ENCODE measurements at regions not wholly inside any gene's neighbourhood (a gene's known extent, or its start where the extent isn't known, plus 50 kb on each side); places are given as distances from the start of the nearest gene placed in this dataset.

DNA sequence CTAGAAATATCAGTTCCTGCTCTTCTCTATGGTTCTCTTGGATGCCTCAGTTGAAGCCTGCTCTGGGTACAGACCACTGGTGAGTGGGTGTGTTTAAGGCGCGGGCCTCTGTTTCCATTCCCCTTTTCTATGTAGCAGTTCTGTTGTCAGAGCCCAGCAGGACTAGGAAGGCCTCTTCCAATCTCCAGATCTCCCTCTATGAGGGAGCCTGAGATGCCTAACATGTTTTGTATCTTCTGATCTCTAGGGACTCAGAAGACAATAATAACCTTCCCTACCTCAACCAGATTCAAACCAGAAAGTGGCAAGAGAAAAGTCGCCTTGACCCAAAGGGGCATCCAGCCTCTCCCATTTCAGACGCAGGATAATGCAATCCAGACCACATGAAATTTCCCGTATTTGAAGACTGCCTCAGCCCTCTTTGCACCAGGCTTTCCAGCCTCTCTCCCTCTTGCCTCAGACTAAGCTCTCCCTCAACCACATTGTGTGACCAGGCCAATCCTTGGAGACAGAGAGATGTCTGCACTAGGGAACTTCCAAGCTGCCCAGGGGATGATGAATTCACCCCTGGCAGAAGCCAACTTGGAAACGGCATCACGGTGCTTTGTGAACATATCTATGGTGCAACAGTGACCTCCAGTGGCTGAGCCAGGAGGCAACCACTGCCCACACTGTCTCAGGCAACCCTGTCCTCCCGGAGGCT, 150.1 kb upstream of the UBASH3B start:
- TF ChIP-seq, protein P1, sequence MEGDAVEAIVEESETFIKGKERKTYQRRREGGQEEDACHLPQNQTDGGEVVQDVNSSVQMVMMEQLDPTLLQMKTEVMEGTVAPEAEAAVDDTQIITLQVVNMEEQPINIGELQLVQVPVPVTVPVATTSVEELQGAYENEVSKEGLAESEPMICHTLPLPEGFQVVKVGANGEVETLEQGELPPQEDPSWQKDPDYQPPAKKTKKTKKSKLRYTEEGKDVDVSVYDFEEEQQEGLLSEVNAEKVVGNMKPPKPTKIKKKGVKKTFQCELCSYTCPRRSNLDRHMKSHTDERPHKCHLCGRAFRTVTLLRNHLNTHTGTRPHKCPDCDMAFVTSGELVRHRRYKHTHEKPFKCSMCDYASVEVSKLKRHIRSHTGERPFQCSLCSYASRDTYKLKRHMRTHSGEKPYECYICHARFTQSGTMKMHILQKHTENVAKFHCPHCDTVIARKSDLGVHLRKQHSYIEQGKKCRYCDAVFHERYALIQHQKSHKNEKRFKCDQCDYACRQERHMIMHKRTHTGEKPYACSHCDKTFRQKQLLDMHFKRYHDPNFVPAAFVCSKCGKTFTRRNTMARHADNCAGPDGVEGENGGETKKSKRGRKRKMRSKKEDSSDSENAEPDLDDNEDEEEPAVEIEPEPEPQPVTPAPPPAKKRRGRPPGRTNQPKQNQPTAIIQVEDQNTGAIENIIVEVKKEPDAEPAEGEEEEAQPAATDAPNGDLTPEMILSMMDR (IDR thresholded peaks at IDR 0.05 in 2 of 3, conservative IDR thresholded peaks at IDR 0.05 in 1 of 3; ENCODE audit: borderline replicate concordance in 1 of 3, insufficient read depth in 1 of 3, low read depth in 2 of 3, low read length in 2 of 3): peak; percentile 80 to 91 (median 91); a peak in 5 of 6 replicates
- no peak for TF ChIP-seq SP1 (IDR thresholded peaks at IDR 0.05; ENCODE audit: low read depth)
- no peak for TF ChIP-seq CBX3 (IDR thresholded peaks at IDR 0.05; ENCODE audit: low read depth)
- TF ChIP-seq RAD21 (IDR thresholded peaks at IDR 0.05; ENCODE audit: low read depth): peak; percentile 98
- no peaks in the 10 kb centered on the region for H4K20me1 ChIP-seq (ENCODE audit: insufficient read depth)
- no peaks in the 10 kb centered on the region for H3K36me3 ChIP-seq (ENCODE audit: control insufficient read depth in 1 of 2, insufficient read depth in 2 of 2, low read length in 2 of 2)
- ChIA-PET RAD21 (ENCODE audit: low non-redundant PET in 1 of 2, low total read pairs in 2 of 2, uncharacterized antibody in 2 of 2, unreplicated experiment in 2 of 2) (interaction anchor here (0.5 to 1.2 kb wide), 9 partner anchors 12 to 850 kb away, joined by 3 to 9 read pairs (median 3); no protein-coding TSS in a partner anchor), POLR2A (interaction anchor here (1.0 kb wide), 1 partner anchor 850 kb away, joined by 5 read pairs; no protein-coding TSS in a partner anchor), CTCF (interaction anchor here (0.6 to 4.2 kb wide), 15 partner anchors 10 to 914 kb away, joined by 3 to 54 read pairs (median 5); no protein-coding TSS in a partner anchor)
- BruUV-seq (replicated peaks): no TSS peak
- peak overlapping the region; percentile 43 for H2AFZ ChIP-seq (ENCODE audit: low read depth, low read length, poor library complexity, severe bottlenecking)
- intact Hi-C loops (cut with micrococcal nuclease): loop anchor here (1.0 to 10.0 kb wide), 5 partner anchors 213 to 915 kb away; no protein-coding TSS in a partner anchor
- no peaks in the 10 kb centered on the region for H3K27me3 ChIP-seq (ENCODE audit: insufficient read depth, low read length)
- H3K9me3 ChIP-seq (ENCODE audit: control insufficient read depth in 1 of 2, insufficient read depth in 1 of 2, low read depth in 1 of 2, low read length in 2 of 2): no peaks in the 10 kb centered on the region
- no peak overlapping the region for H3K27ac ChIP-seq (ENCODE audit: low read depth, low read length)
- H3K4me3 ChIP-seq (replicated peaks in 1 of 2; ENCODE audit: low read depth in 1 of 2, low read length in 2 of 2): no peak overlapping the region
- H3K4me1 ChIP-seq (ENCODE audit: control insufficient read depth in 1 of 2, insufficient read depth in 2 of 2, low read length in 2 of 2): peaks cover 0 to 3% of the 10 kb centered on the region in 2 experiments; a peak in 3 of 4 replicates
- DNase-seq (ENCODE audit: low read depth, low spot score): peak; percentile 58
- ATAC-seq: peak; percentile 99
- no peaks in the 10 kb centered on the region for H3K79me2 ChIP-seq (ENCODE audit: insufficient read depth, low read length)
- H3K9ac ChIP-seq (ENCODE audit: low read length): no peak overlapping the region
- no peaks in the 10 kb centered on the region for H3K9me2 ChIP-seq (ENCODE audit: insufficient read depth)
- H3K4me2 ChIP-seq (ENCODE audit: low read length): peak overlapping the region; percentile 34; the same call in 1 of the 2 replicates

DNA sequence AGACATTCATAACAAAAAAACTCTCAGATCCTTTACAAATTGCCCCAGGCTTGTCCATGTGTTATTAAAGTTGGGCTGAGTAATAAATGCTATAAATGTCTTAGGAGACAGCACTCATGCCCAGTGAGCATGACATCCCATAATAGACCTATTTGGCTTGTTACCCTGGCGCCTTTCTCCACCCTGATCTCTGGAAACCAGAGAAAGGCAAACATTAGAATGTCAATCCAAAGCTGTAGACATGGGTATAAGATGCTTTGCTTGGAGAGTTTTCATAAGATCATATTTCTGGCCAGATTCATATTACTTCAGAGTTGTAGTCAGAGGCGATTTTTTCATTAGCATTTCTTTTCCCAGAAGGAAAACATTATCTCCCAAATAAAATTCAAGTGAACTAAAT, 161.3 kb upstream of the UBASH3B start:
- H3K9me2 ChIP-seq (ENCODE audit: insufficient read depth): no peaks in the 10 kb centered on the region
- H3K27ac ChIP-seq (ENCODE audit: low read depth, low read length): no peak overlapping the region
- H3K4me3 ChIP-seq (replicated peaks in 1 of 2; ENCODE audit: low read depth in 1 of 2, low read length in 2 of 2): no peak overlapping the region
- no peak overlapping the region for H3K9ac ChIP-seq (ENCODE audit: low read length)
- no peaks in the 10 kb centered on the region for H3K79me2 ChIP-seq (ENCODE audit: insufficient read depth, low read length)
- BruUV-seq (replicated peaks): no TSS peak
- H4K20me1 ChIP-seq (ENCODE audit: insufficient read depth): no peaks in the 10 kb centered on the region
- RAD21 ChIA-PET (ENCODE audit: low non-redundant PET in 1 of 2, low total read pairs in 2 of 2, uncharacterized antibody in 2 of 2, unreplicated experiment in 2 of 2): no interaction called here
- CTCF ChIA-PET: no interaction called here
- no peak for TF ChIP-seq EZH2 (IDR thresholded peaks at IDR 0.05)
- no peak for TF ChIP-seq FOSL1 (IDR thresholded peaks at IDR 0.05; ENCODE audit: low read depth)
- TF ChIP-seq ELF1 (IDR thresholded peaks at IDR 0.05; ENCODE audit: borderline replicate concordance, low read depth): no peak
- no peak for TF ChIP-seq JUND (IDR thresholded peaks at IDR 0.05)
- TF ChIP-seq, protein P2, sequence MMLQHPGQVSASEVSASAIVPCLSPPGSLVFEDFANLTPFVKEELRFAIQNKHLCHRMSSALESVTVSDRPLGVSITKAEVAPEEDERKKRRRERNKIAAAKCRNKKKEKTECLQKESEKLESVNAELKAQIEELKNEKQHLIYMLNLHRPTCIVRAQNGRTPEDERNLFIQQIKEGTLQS (IDR thresholded peaks at IDR 0.05): no peak
- TF ChIP-seq ZFX (IDR thresholded peaks at IDR 0.05): no peak
- no peak for TF ChIP-seq YY1 (IDR thresholded peaks at IDR 0.05; ENCODE audit: extremely low read depth, insufficient replicate concordance, low read depth, low read length)
- TF ChIP-seq, protein P3, sequence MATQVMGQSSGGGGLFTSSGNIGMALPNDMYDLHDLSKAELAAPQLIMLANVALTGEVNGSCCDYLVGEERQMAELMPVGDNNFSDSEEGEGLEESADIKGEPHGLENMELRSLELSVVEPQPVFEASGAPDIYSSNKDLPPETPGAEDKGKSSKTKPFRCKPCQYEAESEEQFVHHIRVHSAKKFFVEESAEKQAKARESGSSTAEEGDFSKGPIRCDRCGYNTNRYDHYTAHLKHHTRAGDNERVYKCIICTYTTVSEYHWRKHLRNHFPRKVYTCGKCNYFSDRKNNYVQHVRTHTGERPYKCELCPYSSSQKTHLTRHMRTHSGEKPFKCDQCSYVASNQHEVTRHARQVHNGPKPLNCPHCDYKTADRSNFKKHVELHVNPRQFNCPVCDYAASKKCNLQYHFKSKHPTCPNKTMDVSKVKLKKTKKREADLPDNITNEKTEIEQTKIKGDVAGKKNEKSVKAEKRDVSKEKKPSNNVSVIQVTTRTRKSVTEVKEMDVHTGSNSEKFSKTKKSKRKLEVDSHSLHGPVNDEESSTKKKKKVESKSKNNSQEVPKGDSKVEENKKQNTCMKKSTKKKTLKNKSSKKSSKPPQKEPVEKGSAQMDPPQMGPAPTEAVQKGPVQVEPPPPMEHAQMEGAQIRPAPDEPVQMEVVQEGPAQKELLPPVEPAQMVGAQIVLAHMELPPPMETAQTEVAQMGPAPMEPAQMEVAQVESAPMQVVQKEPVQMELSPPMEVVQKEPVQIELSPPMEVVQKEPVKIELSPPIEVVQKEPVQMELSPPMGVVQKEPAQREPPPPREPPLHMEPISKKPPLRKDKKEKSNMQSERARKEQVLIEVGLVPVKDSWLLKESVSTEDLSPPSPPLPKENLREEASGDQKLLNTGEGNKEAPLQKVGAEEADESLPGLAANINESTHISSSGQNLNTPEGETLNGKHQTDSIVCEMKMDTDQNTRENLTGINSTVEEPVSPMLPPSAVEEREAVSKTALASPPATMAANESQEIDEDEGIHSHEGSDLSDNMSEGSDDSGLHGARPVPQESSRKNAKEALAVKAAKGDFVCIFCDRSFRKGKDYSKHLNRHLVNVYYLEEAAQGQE (IDR thresholded peaks at IDR 0.05; ENCODE audit: low read depth): no peak
- no peak for TF ChIP-seq RAD21 (IDR thresholded peaks at IDR 0.05; ENCODE audit: low read depth)
- TF ChIP-seq EGR1 (IDR thresholded peaks at IDR 0.05; ENCODE audit: low read depth): no peak
- intact Hi-C loops (cut with micrococcal nuclease): no loop called here
- DNase-seq (ENCODE audit: low read depth, low spot score) (no peak), ATAC-seq (no peak)
- no peak overlapping the region for H2AFZ ChIP-seq (ENCODE audit: low read depth, low read length, poor library complexity, severe bottlenecking)
- no peaks in the 10 kb centered on the region for H3K36me3 ChIP-seq (ENCODE audit: control insufficient read depth in 1 of 2, insufficient read depth in 2 of 2, low read length in 2 of 2)
- H3K4me1 ChIP-seq (ENCODE audit: control insufficient read depth in 1 of 2, insufficient read depth in 2 of 2, low read length in 2 of 2): no peaks in the 10 kb centered on the region
- no peaks in the 10 kb centered on the region for H3K9me3 ChIP-seq (ENCODE audit: control insufficient read depth in 1 of 2, insufficient read depth in 1 of 2, low read depth in 1 of 2, low read length in 2 of 2)
- POLR2A ChIA-PET: no interaction called here
- H3K27me3 ChIP-seq (ENCODE audit: insufficient read depth, low read length): no peaks in the 10 kb centered on the region
- no peak overlapping the region for H3K4me2 ChIP-seq (ENCODE audit: low read length)

Data from HCT116 (cell line).